ENCODE measurements at regions not wholly inside any gene's neighbourhood (a gene's known extent, or its start where the extent isn't known, plus 50 kb on each side); places are given as distances from the start of the nearest gene placed in this dataset.

GRCh38 chr7:153628406-153628805 lies 423.8 kb upstream of the DPP6 start:
- ChIA-PET CTCF (ENCODE audit: low intra/inter-chr PET ratio, low total read pairs) (no interaction called here), POLR2A (no interaction called here)
- no peaks in the 10 kb centered on the region for H3K27me3 ChIP-seq (ENCODE audit: control insufficient read depth in 1 of 2, insufficient read depth in 2 of 2, low read length in 2 of 2)
- TF ChIP-seq ZNF777 (CRISPR knock-in tag; IDR thresholded peaks at IDR 0.05) = no peak
- TF ChIP-seq CEBPZ (IDR thresholded peaks at IDR 0.05; ENCODE audit: low read length) = no peak
- no peak for TF ChIP-seq KLF12 (CRISPR knock-in tag; IDR thresholded peaks at IDR 0.05; ENCODE audit: borderline replicate concordance)
- TF ChIP-seq ERF (CRISPR knock-in tag; IDR thresholded peaks at IDR 0.05) = no peak
- TF ChIP-seq, protein P1, sequence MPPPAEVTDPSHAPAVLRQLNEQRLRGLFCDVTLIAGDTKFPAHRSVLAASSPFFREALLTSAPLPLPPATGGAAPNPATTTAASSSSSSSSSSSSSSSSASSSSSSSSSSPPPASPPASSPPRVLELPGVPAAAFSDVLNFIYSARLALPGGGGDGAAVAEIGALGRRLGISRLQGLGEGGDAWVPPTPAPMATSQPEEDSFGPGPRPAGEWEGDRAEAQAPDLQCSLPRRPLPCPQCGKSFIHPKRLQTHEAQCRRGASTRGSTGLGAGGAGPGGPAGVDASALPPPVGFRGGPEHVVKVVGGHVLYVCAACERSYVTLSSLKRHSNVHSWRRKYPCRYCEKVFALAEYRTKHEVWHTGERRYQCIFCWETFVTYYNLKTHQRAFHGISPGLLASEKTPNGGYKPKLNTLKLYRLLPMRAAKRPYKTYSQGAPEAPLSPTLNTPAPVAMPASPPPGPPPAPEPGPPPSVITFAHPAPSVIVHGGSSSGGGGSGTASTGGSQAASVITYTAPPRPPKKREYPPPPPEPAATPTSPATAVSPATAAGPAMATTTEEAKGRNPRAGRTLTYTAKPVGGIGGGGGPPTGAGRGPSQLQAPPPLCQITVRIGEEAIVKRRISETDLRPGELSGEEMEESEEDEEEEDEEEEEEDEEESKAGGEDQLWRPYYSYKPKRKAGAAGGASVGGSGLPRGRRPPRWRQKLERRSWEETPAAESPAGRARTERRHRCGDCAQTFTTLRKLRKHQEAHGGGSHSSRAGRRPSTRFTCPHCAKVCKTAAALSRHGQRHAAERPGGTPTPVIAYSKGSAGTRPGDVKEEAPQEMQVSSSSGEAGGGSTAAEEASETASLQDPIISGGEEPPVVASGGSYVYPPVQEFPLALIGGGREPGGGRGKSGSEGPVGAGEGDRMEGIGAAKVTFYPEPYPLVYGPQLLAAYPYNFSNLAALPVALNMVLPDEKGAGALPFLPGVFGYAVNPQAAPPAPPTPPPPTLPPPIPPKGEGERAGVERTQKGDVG (CRISPR knock-in tag; IDR thresholded peaks at IDR 0.05; ENCODE audit: borderline replicate concordance) = no peak
- TF ChIP-seq AGO1 (IDR thresholded peaks at IDR 0.05; ENCODE audit: low read depth, low read length, poor library complexity, severe bottlenecking) = no peak
- TF ChIP-seq PPARG (CRISPR knock-in tag; conservative IDR thresholded peaks at IDR 0.05) = no peak
- TF ChIP-seq, protein P2, sequence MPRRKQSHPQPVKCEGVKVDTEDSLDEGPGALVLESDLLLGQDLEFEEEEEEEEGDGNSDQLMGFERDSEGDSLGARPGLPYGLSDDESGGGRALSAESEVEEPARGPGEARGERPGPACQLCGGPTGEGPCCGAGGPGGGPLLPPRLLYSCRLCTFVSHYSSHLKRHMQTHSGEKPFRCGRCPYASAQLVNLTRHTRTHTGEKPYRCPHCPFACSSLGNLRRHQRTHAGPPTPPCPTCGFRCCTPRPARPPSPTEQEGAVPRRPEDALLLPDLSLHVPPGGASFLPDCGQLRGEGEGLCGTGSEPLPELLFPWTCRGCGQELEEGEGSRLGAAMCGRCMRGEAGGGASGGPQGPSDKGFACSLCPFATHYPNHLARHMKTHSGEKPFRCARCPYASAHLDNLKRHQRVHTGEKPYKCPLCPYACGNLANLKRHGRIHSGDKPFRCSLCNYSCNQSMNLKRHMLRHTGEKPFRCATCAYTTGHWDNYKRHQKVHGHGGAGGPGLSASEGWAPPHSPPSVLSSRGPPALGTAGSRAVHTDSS (CRISPR knock-in tag; conservative IDR thresholded peaks at IDR 0.05) = no peak
- no peak for TF ChIP-seq HNRNPL (IDR thresholded peaks at IDR 0.05; ENCODE audit: low read depth, low read length)
- no peak for TF ChIP-seq MEIS1 (CRISPR knock-in tag; IDR thresholded peaks at IDR 0.05; ENCODE audit: borderline replicate concordance)
- intact Hi-C loops (cut with micrococcal nuclease; ENCODE audit: unreplicated experiment) (no loop called here), in situ Hi-C loops (cut with HindIII; ENCODE audit: extremely low pct_ligation_motif_present, low pct_unique_long_range_greater_than_20kb) (no loop called here)
- no TSS peak for BruUV-seq (replicated peaks)
- H3K9ac ChIP-seq (ENCODE audit: insufficient read depth, low read depth, low read length) = no peak overlapping the region
- no peaks in the 10 kb centered on the region for H3K79me2 ChIP-seq (ENCODE audit: insufficient read depth, low read length)
- no peak for ATAC-seq
- H3K4me1 ChIP-seq (ENCODE audit: insufficient read depth, low read length) = no peaks in the 10 kb centered on the region
- peaks cover 42% of the 10 kb centered on the region for H3K9me3 ChIP-seq (ENCODE audit: low read length)
- H2AFZ ChIP-seq (ENCODE audit: low read length) = no peak overlapping the region
- H3K4me3 ChIP-seq (replicated peaks in 1 of 3; ENCODE audit: insufficient read depth in 1 of 3, low read depth in 2 of 3, low read length in 3 of 3) = no peak overlapping the region
- no peak for FAIRE-seq
- H3K27ac ChIP-seq (ENCODE audit: extremely low read length, insufficient read depth, low read length) = no peak overlapping the region
- no peak overlapping the region for H3K4me2 ChIP-seq (ENCODE audit: low read depth, low read length)
- 27% methylated on average over 6 of the region's 6 CpGs for WGBS (ENCODE audit: low lambda C conversion rate)
- H3K36me3 ChIP-seq (replicated peaks in 1 of 2; ENCODE audit: control insufficient read depth in 1 of 2, insufficient read depth in 2 of 2, low read length in 2 of 2) = no peaks in the 10 kb centered on the region
- H4K20me1 ChIP-seq (ENCODE audit: insufficient read depth, low read length) = no peaks in the 10 kb centered on the region
- DNase-seq (ENCODE audit: low spot score) = no peak
